ENCODE measurements at regions not wholly inside any gene's neighbourhood (a gene's known extent, or its start where the extent isn't known, plus 50 kb on each side); places are given as distances from the start of the nearest gene placed in this dataset.

DNA sequence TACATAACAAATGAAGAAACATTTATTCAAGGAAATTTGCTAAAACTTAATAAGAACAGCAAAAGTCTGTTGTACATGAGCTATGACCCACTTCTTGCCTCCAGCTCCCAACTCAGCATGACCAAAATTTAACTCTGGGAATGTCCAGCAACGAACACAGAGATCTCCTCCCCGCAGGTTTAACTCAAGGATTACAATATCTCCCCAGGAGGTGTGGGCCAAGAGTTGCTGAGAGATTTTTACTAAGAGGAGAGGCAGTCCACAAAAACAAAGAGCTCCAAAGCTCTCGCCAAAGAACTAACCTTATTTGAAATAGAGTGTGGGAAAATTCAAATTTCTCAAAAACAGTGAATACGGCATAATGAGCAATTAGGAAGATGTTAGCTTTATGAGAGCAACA lies 318.5 kb downstream of the GRB14 start:
- DNase-seq (no peak), ATAC-seq (ENCODE audit: low read depth) (no peak)
- TF ChIP-seq CEBPB (IDR thresholded peaks at IDR 0.05; ENCODE audit: low read depth, low read length) (no peak), NFE2L2 (IDR thresholded peaks at IDR 0.05; ENCODE audit: low read depth, low read length) (no peak), RCOR1 (IDR thresholded peaks at IDR 0.05; ENCODE audit: insufficient replicate concordance, low read length) (no peak), CHD1 (IDR thresholded peaks at IDR 0.05; ENCODE audit: low read depth, low read length) (no peak), RFX5 (IDR thresholded peaks at IDR 0.05; ENCODE audit: low read depth, low read length) (no peak), FOS (IDR thresholded peaks at IDR 0.05; ENCODE audit: low read depth, low read length) (no peak), MAZ (IDR thresholded peaks at IDR 0.05; ENCODE audit: borderline replicate concordance, low read depth, low read length) (no peak), RAD21 (IDR thresholded peaks at IDR 0.05; ENCODE audit: low read length) (no peak), POLR2A (IDR thresholded peaks at IDR 0.05; ENCODE audit: low read depth, low read length) (no peak), SMC3 (IDR thresholded peaks at IDR 0.05; ENCODE audit: low read depth, low read length) (no peak)
- TF ChIP-seq, protein P1, sequence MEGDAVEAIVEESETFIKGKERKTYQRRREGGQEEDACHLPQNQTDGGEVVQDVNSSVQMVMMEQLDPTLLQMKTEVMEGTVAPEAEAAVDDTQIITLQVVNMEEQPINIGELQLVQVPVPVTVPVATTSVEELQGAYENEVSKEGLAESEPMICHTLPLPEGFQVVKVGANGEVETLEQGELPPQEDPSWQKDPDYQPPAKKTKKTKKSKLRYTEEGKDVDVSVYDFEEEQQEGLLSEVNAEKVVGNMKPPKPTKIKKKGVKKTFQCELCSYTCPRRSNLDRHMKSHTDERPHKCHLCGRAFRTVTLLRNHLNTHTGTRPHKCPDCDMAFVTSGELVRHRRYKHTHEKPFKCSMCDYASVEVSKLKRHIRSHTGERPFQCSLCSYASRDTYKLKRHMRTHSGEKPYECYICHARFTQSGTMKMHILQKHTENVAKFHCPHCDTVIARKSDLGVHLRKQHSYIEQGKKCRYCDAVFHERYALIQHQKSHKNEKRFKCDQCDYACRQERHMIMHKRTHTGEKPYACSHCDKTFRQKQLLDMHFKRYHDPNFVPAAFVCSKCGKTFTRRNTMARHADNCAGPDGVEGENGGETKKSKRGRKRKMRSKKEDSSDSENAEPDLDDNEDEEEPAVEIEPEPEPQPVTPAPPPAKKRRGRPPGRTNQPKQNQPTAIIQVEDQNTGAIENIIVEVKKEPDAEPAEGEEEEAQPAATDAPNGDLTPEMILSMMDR (conservative IDR thresholded peaks at IDR 0.05; ENCODE audit: low read depth, low read length): no peak
- in situ Hi-C loops (cut with MboI; ENCODE audit: low sequenced_read_pairs) (no loop called here), dilution Hi-C loops (cut with HindIII; ENCODE audit: low sequenced_read_pairs, unreplicated experiment) (no loop called here), intact Hi-C loops (cut with micrococcal nuclease) (no loop called here)
- no peak overlapping the region for H3K56ac ChIP-seq (ENCODE audit: extremely low read depth, insufficient read depth, low read length)
- no peak overlapping the region for H3K23ac ChIP-seq (ENCODE audit: low read depth, low read length)
- no peak overlapping the region for H2AK5ac ChIP-seq (ENCODE audit: low read depth, low read length)
- no peak overlapping the region for H4K8ac ChIP-seq (ENCODE audit: low read depth in 2 of 2, low read length in 2 of 2)
- no peaks in the 10 kb centered on the region for H3K27me3 ChIP-seq (ENCODE audit: control insufficient read depth, insufficient read depth, low read length)
- ChIA-PET CTCF (no interaction called here), POLR2A (ENCODE audit: unreplicated experiment) (no interaction called here)
- H4K20me1 ChIP-seq (ENCODE audit: insufficient read depth, low read length): no peaks in the 10 kb centered on the region
- H4K91ac ChIP-seq (ENCODE audit: insufficient read depth, low read depth, low read length): no peak overlapping the region
- no peak overlapping the region for H2AFZ ChIP-seq (replicated peaks; ENCODE audit: low read length, poor library complexity)
- no peak overlapping the region for H2AK9ac ChIP-seq (replicated peaks; ENCODE audit: low read depth, low read length, poor library complexity)
- H2BK120ac ChIP-seq (ENCODE audit: low read depth, low read length): no peak overlapping the region
- no peak overlapping the region for H2BK15ac ChIP-seq (ENCODE audit: low read depth, low read length)
- no peak overlapping the region for H2BK20ac ChIP-seq (ENCODE audit: low read depth, low read length)
- no peak overlapping the region for H3K27ac ChIP-seq (ENCODE audit: insufficient read depth, low read length)
- no peaks in the 10 kb centered on the region for H3K9me3 ChIP-seq (ENCODE audit: control insufficient read depth, insufficient read depth, low read length)
- no peak overlapping the region for H3K18ac ChIP-seq (ENCODE audit: low read depth, low read length)
- no TSS peak for BruUV-seq (replicated peaks)
- no peaks in the 10 kb centered on the region for H3K79me1 ChIP-seq (ENCODE audit: low read depth in 1 of 2, low read length in 2 of 2)
- H3K14ac ChIP-seq (replicated peaks; ENCODE audit: low read depth, low read length): no peak overlapping the region
- H3K9me1 ChIP-seq (ENCODE audit: insufficient read depth, low read length): no peaks in the 10 kb centered on the region
- no peaks in the 10 kb centered on the region for H3K4me1 ChIP-seq (ENCODE audit: control insufficient read depth, insufficient read depth, low read length)
- no peak overlapping the region for H3K4me3 ChIP-seq (ENCODE audit: insufficient read depth, low read depth, low read length)
- H2BK5ac ChIP-seq (ENCODE audit: low read depth, low read length, poor library complexity, severe bottlenecking): no peak overlapping the region
- no peak overlapping the region for H3K9ac ChIP-seq (ENCODE audit: low read depth, low read length)
- 100% methylated on average over 1 of the region's 4 CpGs; no CpG with 5 or more reads in 1 of the 2 experiments for WGBS, 2 experiments (ENCODE audit: extremely low coverage in 2 of 2, insufficient read length in 1 of 2)
- no peak overlapping the region for H3K4ac ChIP-seq (ENCODE audit: low read depth, low read length)
- H3K36me3 ChIP-seq (ENCODE audit: control insufficient read depth, insufficient read depth, low read length): no peaks in the 10 kb centered on the region
- H4K5ac ChIP-seq (ENCODE audit: low read depth, low read length): no peak overlapping the region
- no peak overlapping the region for H3K4me2 ChIP-seq (ENCODE audit: low read depth, low read length)

All from IMR-90 (cell line).